SK-N-SH (cell line): ENCODE measurements at regions not wholly inside any gene's neighbourhood (a gene's known extent, or its start where the extent isn't known, plus 50 kb on each side); places are given as distances from the start of the nearest gene placed in this dataset.

Source experiments
- CTCF ChIA-PET: fragments of 300-600, 350-600 bp; formaldehyde crosslinking; extraction: SDS; loops from one replicate; lab custom pipeline; 2021; lab: Yijun Ruan, JAX
- POLR2A ChIA-PET: fragments of 350-600 bp; sonication (Branson Sonifier 250); formaldehyde crosslinking; extraction: SDS; loops from one replicate; lab custom pipeline; 2020; ENCODE audit warnings: antibody characterized with exemption, inconsistent platforms; lab: Yijun Ruan, JAX
- DNase-seq: peaks from one replicate; pipeline ENCODE4 v3.0.0; 2012
- H2AFZ ChIP-seq: fragments of 200-600 bp; sonication (generic); 2 replicates; pipeline ENCODE4 v1.8.1; 2016; ENCODE audit warnings: antibody characterized with exemption, mild to moderate bottlenecking, low read depth
- H3F3A ChIP-seq: fragments of 200-600 bp; sonication (generic); replicated peaks from 2 replicates; pipeline ENCODE3; 2016; ENCODE audit warnings: antibody characterized with exemption, mild to moderate bottlenecking; ENCODE audit not compliant: insufficient read depth
- H3K27ac ChIP-seq, 2 experiments: fragments of 200-500 bp in 1 of 2; fragments of 200-600 bp in 1 of 2; sonication (Bioruptor generic) in 1 of 2; sonication (generic), shearing (Covaris generic) in 1 of 2; 2 replicates each; pipeline versions ENCODE4 v1.5.1 to v1.6.1; 2014 to 2016; ENCODE audit warnings: low read depth in 2 of 2, inconsistent platforms in 1 of 2, low read length in 1 of 2, mild to moderate bottlenecking in 1 of 2, mixed read lengths in 1 of 2
- H3K27me3 ChIP-seq: fragments of 200-600 bp; sonication (generic), shearing (Covaris generic); 2 replicates; pipeline ENCODE4 v1.6.1; 2016; ENCODE audit warnings: mixed run types; ENCODE audit not compliant: insufficient read depth
- H3K36me3 ChIP-seq, 2 experiments: fragments of 200-500 bp in 1 of 2; fragments of 200-600 bp in 1 of 2; sonication (Bioruptor generic) in 1 of 2; sonication (generic) in 1 of 2; replicated peaks in 1 of 2; 2 replicates each; pipeline versions ENCODE3 to v1.5.1; 2014 to 2016; ENCODE audit warnings: low read length in 1 of 2, mild to moderate bottlenecking in 1 of 2; ENCODE audit not compliant: insufficient read depth in 2 of 2, control insufficient read depth in 1 of 2
- H3K4me1 ChIP-seq, 2 experiments: fragments of 200-500 bp in 1 of 2; fragments of 200-600 bp in 1 of 2; sonication (Bioruptor generic) in 1 of 2; sonication (generic), shearing (Covaris generic) in 1 of 2; 2 replicates each; pipeline versions ENCODE4 v1.5.1 to v1.6.1; 2014 to 2016; ENCODE audit warnings: low read depth in 1 of 2, low read length in 1 of 2, mixed run types in 1 of 2; ENCODE audit not compliant: insufficient read depth in 2 of 2, control insufficient read depth in 1 of 2
- H3K4me2 ChIP-seq: fragments of 200-600 bp; sonication (generic), shearing (Covaris generic); 2 replicates; pipeline ENCODE4 v1.6.1; 2017; ENCODE audit warnings: mixed run types
- H3K4me3 ChIP-seq, 2 experiments: fragments of 200-500 bp in 1 of 2; fragments of 200-600 bp in 1 of 2; sonication (Bioruptor generic) in 1 of 2; sonication (generic), shearing (Covaris generic) in 1 of 2; 2 replicates each; pipeline versions ENCODE4 v1.5.1 to v1.8.1; 2014 to 2016; ENCODE audit warnings: low read depth in 2 of 2, inconsistent platforms in 1 of 2, low read length in 1 of 2, mild to moderate bottlenecking in 1 of 2, mixed read lengths in 1 of 2, moderate library complexity in 1 of 2
- H3K79me2 ChIP-seq: fragments of 200-600 bp; sonication (generic); 2 replicates; pipeline ENCODE4 v1.8.1; 2017; ENCODE audit warnings: mild to moderate bottlenecking; ENCODE audit not compliant: insufficient read depth
- H3K9ac ChIP-seq: fragments of 200-600 bp; sonication (generic); 2 replicates; pipeline ENCODE4 v1.6.1; 2017; ENCODE audit warnings: mixed run types
- H3K9me2 ChIP-seq: fragments of 200-600 bp; sonication (generic); 2 replicates; pipeline ENCODE4 v1.6.1; 2017; ENCODE audit warnings: mixed run types
- H3K9me3 ChIP-seq: fragments of 200-600 bp; sonication (generic); 2 replicates; pipeline ENCODE4 v1.6.1; 2017; ENCODE audit warnings: mixed run types, mild to moderate bottlenecking, moderate library complexity
- H4K20me1 ChIP-seq: fragments of 200-600 bp; sonication (generic); 2 replicates; pipeline ENCODE4 v1.6.1; 2017; ENCODE audit warnings: mild to moderate bottlenecking, mixed run types; ENCODE audit not compliant: insufficient read depth
- CHD2 ChIP-seq: fragments of 150-350 bp; IDR thresholded peaks from 2 replicates; pipeline ENCODE4 v1.6.1; 2018; ENCODE audit warnings: low read length; ENCODE audit not compliant: partially characterized antibody
- EP300 ChIP-seq, 2 experiments: IDR thresholded peaks; 2 replicates each; pipeline versions ENCODE4 v1.4.0 to v1.6.1; 2012; ENCODE audit warnings: borderline replicate concordance in 1 of 2, low read depth in 1 of 2, low read length in 1 of 2
- EZH2phosphoT487 ChIP-seq: fragments of 200-600 bp; sonication (generic); IDR thresholded peaks from 2 replicates; pipeline ENCODE4 v1.6.1; 2017; ENCODE audit warnings: low read depth, mixed run types, mild to moderate bottlenecking, antibody characterized with exemption, moderate library complexity, borderline replicate concordance
- FOXJ3 ChIP-seq: sonication (generic); formaldehyde crosslinking; IDR thresholded peaks from 2 replicates; pipeline ENCODE4 v1.5.1; 2020; ENCODE audit warnings: mild to moderate bottlenecking, missing genetic modification reagents
- NFIC ChIP-seq: IDR thresholded peaks from 2 replicates; pipeline ENCODE4 v1.4.0; 2012; ENCODE audit warnings: borderline replicate concordance
- PBX3 ChIP-seq: IDR thresholded peaks from 2 replicates; pipeline ENCODE4; 2012
- RCOR1 ChIP-seq: fragments of 150-350 bp; IDR thresholded peaks from 2 replicates; pipeline ENCODE4 v1.6.1; 2017; ENCODE audit warnings: antibody characterized with exemption, low read length
- RXRA ChIP-seq: IDR thresholded peaks from 2 replicates; pipeline ENCODE4 v1.4.0; 2012; ENCODE audit warnings: low read depth, mild to moderate bottlenecking, borderline replicate concordance
- SIN3A ChIP-seq: IDR thresholded peaks from 2 replicates; pipeline ENCODE4 v1.6.1; 2012; ENCODE audit warnings: low read depth, mild to moderate bottlenecking, low read length, moderate library complexity, borderline replicate concordance
- TEAD4 ChIP-seq: IDR thresholded peaks from 2 replicates; pipeline ENCODE4 v1.4.0; 2012; ENCODE audit warnings: mild to moderate bottlenecking, borderline replicate concordance; ENCODE audit not compliant: insufficient read depth
- USF2 ChIP-seq: fragments of 150-350 bp; IDR thresholded peaks from 2 replicates; pipeline ENCODE4 v1.6.1; 2017; ENCODE audit warnings: antibody characterized with exemption, low read length, low read depth, borderline replicate concordance
- ZBTB33 ChIP-seq: IDR thresholded peaks from 2 replicates; pipeline ENCODE4 v1.4.0; 2012; ENCODE audit warnings: low read depth, borderline replicate concordance
- WGBS: methylation state at CpG from one replicate; pipeline ENCODE4 v1.1.6; 2017; ENCODE audit warnings: low lambda C conversion rate; 5-methylcytosine and 5-hydroxymethylcytosine counted together
- TF ChIP-seq, protein P1 (sequence below): IDR thresholded peaks from 2 replicates; pipeline ENCODE4 v1.4.0; 2012; ENCODE audit warnings: low read depth, borderline replicate concordance

DNA sequence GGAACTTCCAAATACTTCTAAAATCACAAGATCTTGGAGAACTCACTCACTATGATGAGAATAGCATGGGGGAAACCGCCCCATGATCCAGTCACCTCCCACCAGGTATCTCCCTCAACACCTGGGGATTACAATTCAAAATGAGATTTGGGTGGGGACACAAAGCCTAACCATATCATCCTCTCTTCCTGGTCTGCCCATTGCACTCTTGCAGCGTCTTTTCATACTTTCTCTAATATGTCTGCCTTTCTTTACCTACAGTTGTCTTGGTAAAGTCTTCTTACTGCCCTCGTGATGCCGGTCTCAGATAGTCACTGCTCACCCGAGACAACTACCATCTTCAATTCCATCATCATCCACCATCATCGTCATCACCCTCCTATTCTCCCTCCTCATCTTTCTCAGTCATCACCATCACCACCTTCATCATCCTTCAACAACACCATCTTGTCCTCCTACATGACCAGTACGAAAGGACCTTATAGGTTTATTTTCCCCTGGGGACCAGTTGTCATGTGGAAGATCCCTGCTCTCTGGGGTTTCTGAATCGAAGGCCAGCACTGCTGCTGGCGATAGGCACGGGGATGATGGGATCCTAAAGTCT, 58.5 kb upstream of the CASZ1 start:
- Histone ChIP-seq H3F3A (no peaks in the 10 kb centered on the region), H3K79me2 (no peaks in the 10 kb centered on the region), H3K36me3 (no peaks in the 10 kb centered on the region), H3K27ac (no peak overlapping the region), H3K4me1 (no peaks in the 10 kb centered on the region), H3K9me2 (no peaks in the 10 kb centered on the region), H2AFZ (no peak overlapping the region), H3K4me3 (no peak overlapping the region), H4K20me1 (no peaks in the 10 kb centered on the region), H3K9me3 (no peaks in the 10 kb centered on the region), H3K4me2 (no peak overlapping the region), H3K27me3 (no peaks in the 10 kb centered on the region), H3K9ac (no peak overlapping the region)
- DNase-seq = no peak
- 57% methylated on average over 10 of the region's 10 CpGs for WGBS
- TF ChIP-seq PBX3 = no peak
- no peak for TF ChIP-seq RXRA
- TF ChIP-seq TEAD4 = no peak
- TF ChIP-seq RCOR1 = no peak
- no peak for TF ChIP-seq CHD2
- TF ChIP-seq EP300 (IDR thresholded peaks at IDR 0.05; ENCODE audit: borderline replicate concordance in 1 of 2, low read depth in 1 of 2, low read length in 1 of 2) = no peak
- TF ChIP-seq FOXJ3 = no peak
- TF ChIP-seq NFIC = no peak
- POLR2A ChIA-PET = no interaction called here
- CTCF ChIA-PET = interaction anchor here (0.7 to 1.8 kb wide), 2 partner anchors 12 to 348 kb away, joined by 3 to 4 read pairs; no protein-coding TSS in a partner anchor

DNA sequence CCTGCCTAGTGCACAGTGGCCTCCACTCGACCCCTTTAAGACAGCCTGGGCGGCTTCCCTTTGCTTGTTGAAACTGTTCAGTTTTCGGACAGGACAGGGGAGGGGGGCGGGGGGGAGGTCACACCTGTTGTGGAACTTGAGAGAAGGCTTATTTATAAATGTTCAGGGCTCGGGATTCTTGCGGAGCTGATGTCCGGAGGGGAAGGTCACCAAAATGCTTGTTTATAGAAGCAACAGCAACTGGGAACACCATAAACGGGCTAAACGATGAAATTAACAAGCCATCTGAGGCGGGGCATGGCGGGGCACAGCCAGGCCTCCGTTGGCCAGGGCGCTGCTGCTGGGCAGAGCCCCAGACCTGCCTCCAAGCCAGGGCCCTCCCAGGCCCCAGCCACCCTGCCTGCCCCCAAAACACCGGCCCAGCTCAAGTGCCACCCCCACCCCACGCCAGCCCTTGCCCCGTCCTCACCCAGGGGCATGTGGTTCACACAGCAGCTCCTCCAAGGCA, 59.8 kb upstream of the CASZ1 start:
- Histone ChIP-seq H3K36me3 (no peaks in the 10 kb centered on the region), H3K9ac (no peak overlapping the region), H3K9me3 (no peaks in the 10 kb centered on the region), H2AFZ (no peak overlapping the region), H3F3A (no peaks in the 10 kb centered on the region), H3K4me3 (no peak overlapping the region), H3K9me2 (no peaks in the 10 kb centered on the region), H3K4me2 (no peak overlapping the region), H3K79me2 (no peaks in the 10 kb centered on the region), H4K20me1 (no peaks in the 10 kb centered on the region), H3K4me1 (no peaks in the 10 kb centered on the region), H3K27ac (no peak overlapping the region), H3K27me3 (no peaks in the 10 kb centered on the region)
- WGBS = 65% methylated on average over 9 of the region's 16 CpGs
- ChIA-PET POLR2A (no interaction called here), CTCF (interaction anchor here (1.8 to 3.3 kb wide), 2 partner anchors 11 to 349 kb away, joined by 4 to 21 read pairs; no protein-coding TSS in a partner anchor)
- TF ChIP-seq NFIC (no peak), EP300 (IDR thresholded peaks at IDR 0.05; ENCODE audit: borderline replicate concordance in 1 of 2, low read depth in 1 of 2, low read length in 1 of 2) (no peak)
- no peak for DNase-seq

DNA sequence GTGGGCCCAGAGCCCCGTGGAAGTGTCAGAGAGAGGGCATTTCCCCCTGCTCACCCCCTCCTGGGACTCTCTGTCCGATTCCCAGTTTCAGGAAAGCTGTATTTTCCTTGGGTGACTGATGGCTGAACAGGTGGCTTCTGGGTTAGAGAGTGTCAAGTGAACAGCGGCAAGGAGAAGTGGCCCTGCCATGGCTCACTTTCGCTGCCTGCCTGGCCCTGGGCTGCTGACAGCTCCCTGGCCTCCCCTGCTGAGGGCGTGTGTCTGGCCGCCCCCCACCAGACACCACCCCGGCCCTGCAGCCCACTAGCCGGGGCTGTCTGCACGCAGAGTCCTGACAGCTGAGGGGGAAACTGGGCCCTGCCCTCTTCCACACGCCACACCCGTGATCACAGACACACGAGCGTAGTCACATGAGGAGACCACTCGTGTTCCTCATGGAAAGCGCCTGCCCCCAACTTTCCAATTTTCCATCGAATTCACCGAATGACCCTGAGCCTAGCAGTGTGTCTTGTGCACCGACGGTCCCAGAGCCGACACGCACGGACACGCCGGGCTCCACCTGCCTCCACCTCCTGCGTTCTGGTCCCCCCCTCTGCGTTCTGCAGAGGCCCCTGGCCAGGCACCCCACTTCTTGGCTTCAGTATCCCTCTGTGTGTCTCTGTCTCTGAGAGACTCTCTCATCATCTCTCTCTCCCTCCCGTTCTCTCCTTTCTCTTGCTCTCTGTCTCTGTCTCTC, 60.6 kb upstream of the CASZ1 start:
- H3K27me3 ChIP-seq = no peaks in the 10 kb centered on the region
- TF ChIP-seq USF2 = no peak
- no peak for TF ChIP-seq SIN3A
- no peak for TF ChIP-seq EZH2phosphoT487
- no peak for TF ChIP-seq CHD2
- no peak for TF ChIP-seq EP300 (IDR thresholded peaks at IDR 0.05; ENCODE audit: borderline replicate concordance in 1 of 2, low read depth in 1 of 2, low read length in 1 of 2)
- TF ChIP-seq ZBTB33 = no peak
- TF ChIP-seq, protein P1, sequence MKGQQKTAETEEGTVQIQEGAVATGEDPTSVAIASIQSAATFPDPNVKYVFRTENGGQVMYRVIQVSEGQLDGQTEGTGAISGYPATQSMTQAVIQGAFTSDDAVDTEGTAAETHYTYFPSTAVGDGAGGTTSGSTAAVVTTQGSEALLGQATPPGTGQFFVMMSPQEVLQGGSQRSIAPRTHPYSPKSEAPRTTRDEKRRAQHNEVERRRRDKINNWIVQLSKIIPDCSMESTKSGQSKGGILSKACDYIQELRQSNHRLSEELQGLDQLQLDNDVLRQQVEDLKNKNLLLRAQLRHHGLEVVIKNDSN = no peak
- H3F3A ChIP-seq = no peaks in the 10 kb centered on the region
- no peaks in the 10 kb centered on the region for H3K79me2 ChIP-seq
- no peaks in the 10 kb centered on the region for H3K9me3 ChIP-seq
- H3K9ac ChIP-seq = no peak overlapping the region
- no peak overlapping the region for H2AFZ ChIP-seq
- ChIA-PET CTCF (interaction anchor here (1.8 to 3.3 kb wide), 2 partner anchors 10 to 350 kb away, joined by 4 to 21 read pairs; no protein-coding TSS in a partner anchor), POLR2A (no interaction called here)
- no peak for DNase-seq
- H3K9me2 ChIP-seq = no peaks in the 10 kb centered on the region
- 72% methylated on average over 24 of the region's 27 CpGs for WGBS
- no peaks in the 10 kb centered on the region for H4K20me1 ChIP-seq
- H3K4me3 ChIP-seq = no peak overlapping the region
- no peaks in the 10 kb centered on the region for H3K4me1 ChIP-seq
- H3K36me3 ChIP-seq = no peaks in the 10 kb centered on the region
- H3K4me2 ChIP-seq = no peak overlapping the region
- no peak overlapping the region for H3K27ac ChIP-seq
